Nephron (organoid): ENCODE measurements at regions not wholly inside any gene's neighbourhood (a gene's known extent, or its start where the extent isn't known, plus 50 kb on each side); places are given as distances from the start of the nearest gene placed in this dataset.
"Not testable (repeated sequence)": the region's sequence is repeated elsewhere in the genome, so short reads cannot be mapped to it uniquely, and the experiment has no call there.

Experiments
- H3K27ac Mint-ChIP-seq, 3 experiments: 2 replicates each; pipeline ENCODE4 v1.8.0; 2020; ENCODE audit warnings: mixed read lengths in 3 of 3, mild to moderate bottlenecking in 2 of 3, moderate library complexity in 1 of 3
- H3K27me3 Mint-ChIP-seq: 2 replicates; pipeline ENCODE4 v1.8.0; 2021; ENCODE audit warnings: low read depth, mild to moderate bottlenecking, moderate library complexity, mixed read lengths
- H3K36me3 Mint-ChIP-seq: 2 replicates; pipeline ENCODE4 v1.8.0; 2020; ENCODE audit warnings: low read depth, mixed read lengths
- H3K4me1 Mint-ChIP-seq: 2 replicates; pipeline ENCODE4 v1.8.0; 2020; ENCODE audit warnings: mixed read lengths
- H3K4me3 Mint-ChIP-seq, 3 experiments: 2 replicates each; pipeline ENCODE4 v1.8.0; 2020; ENCODE audit warnings: mild to moderate bottlenecking in 3 of 3, mixed read lengths in 3 of 3, moderate library complexity in 2 of 3
- H3K9me3 Mint-ChIP-seq: 2 replicates; pipeline ENCODE4 v1.8.0; 2020; ENCODE audit warnings: mixed read lengths
- CTCF ChIP-seq, 3 experiments: fragments of 200-600 bp; sonication (generic); IDR thresholded peaks; one replicate each; pipeline ENCODE4 v1.5.0; 2021; ENCODE audit warnings: antibody characterized with exemption in 3 of 3; ENCODE audit not compliant: unreplicated experiment in 3 of 3

GRCh38 chr12:19761463-19761862 lies 322.2 kb downstream of the AEBP2 start:
- no peaks in the 10 kb centered on the region for H3K36me3 Mint-ChIP-seq
- no peak overlapping the region for H3K27ac Mint-ChIP-seq
- no peak overlapping the region for H3K4me3 Mint-ChIP-seq
- H3K9me3 Mint-ChIP-seq = no peaks in the 10 kb centered on the region
- H3K27me3 Mint-ChIP-seq = no peaks in the 10 kb centered on the region
- H3K4me1 Mint-ChIP-seq = no peaks in the 10 kb centered on the region
- no peak for TF ChIP-seq CTCF (IDR thresholded peaks at IDR 0.05; ENCODE audit: unreplicated experiment in 3 of 3)

GRCh38 chr12:19763488-19763887 lies 324.2 kb downstream of the AEBP2 start:
- H3K27ac Mint-ChIP-seq = no peak overlapping the region
- no peak overlapping the region for H3K4me3 Mint-ChIP-seq
- H3K9me3 Mint-ChIP-seq = no peaks in the 10 kb centered on the region
- no peaks in the 10 kb centered on the region for H3K27me3 Mint-ChIP-seq
- no peaks in the 10 kb centered on the region for H3K4me1 Mint-ChIP-seq
- H3K36me3 Mint-ChIP-seq = no peaks in the 10 kb centered on the region
- no peak for TF ChIP-seq CTCF (IDR thresholded peaks at IDR 0.05; ENCODE audit: unreplicated experiment in 3 of 3)

- no peaks in the 10 kb centered on the region for H3K27me3 Mint-ChIP-seq
These were observed 325.1 kb downstream of the AEBP2 start for GRCh38 chr12:19764408-19764807.

DNA sequence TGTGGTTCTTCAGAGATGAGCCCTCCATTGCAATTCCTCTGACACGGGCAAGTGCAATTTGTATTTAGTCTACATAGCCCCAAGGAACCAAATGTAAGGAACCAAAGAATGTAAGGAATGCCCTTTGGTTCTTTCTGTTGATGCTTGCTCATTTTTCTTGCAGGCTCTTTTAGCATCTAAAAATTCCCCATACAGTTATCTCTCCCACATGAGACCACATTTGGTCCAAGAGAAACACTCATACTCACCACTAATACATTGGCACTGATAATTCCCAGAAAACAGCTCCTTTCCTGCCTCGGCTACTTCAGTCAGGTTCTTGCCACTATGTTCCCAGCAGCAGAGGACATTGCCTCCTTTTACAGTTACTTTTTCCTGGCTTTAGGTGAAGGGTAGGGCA lies 332.6 kb downstream of the AEBP2 start:
- no peaks in the 10 kb centered on the region for H3K27me3 Mint-ChIP-seq
- no peak overlapping the region for H3K4me3 Mint-ChIP-seq
- no peaks in the 10 kb centered on the region for H3K36me3 Mint-ChIP-seq
- no peak for TF ChIP-seq CTCF (IDR thresholded peaks at IDR 0.05; ENCODE audit: unreplicated experiment in 3 of 3)
- H3K27ac Mint-ChIP-seq = no peak overlapping the region
- H3K4me1 Mint-ChIP-seq = no peaks in the 10 kb centered on the region
- H3K9me3 Mint-ChIP-seq = peaks cover 5% of the 10 kb centered on the region

More at GRCh38 chr12:19764408-19764807, 325.1 kb downstream of the AEBP2 start:
- Mint-ChIP-seq H3K27ac (no peak overlapping the region), H3K36me3 (no peaks in the 10 kb centered on the region), H3K4me1 (no peaks in the 10 kb centered on the region), H3K9me3 (no peaks in the 10 kb centered on the region), H3K4me3 (no peak overlapping the region)
- no peak for TF ChIP-seq CTCF (IDR thresholded peaks at IDR 0.05; ENCODE audit: unreplicated experiment in 3 of 3)

DNA sequence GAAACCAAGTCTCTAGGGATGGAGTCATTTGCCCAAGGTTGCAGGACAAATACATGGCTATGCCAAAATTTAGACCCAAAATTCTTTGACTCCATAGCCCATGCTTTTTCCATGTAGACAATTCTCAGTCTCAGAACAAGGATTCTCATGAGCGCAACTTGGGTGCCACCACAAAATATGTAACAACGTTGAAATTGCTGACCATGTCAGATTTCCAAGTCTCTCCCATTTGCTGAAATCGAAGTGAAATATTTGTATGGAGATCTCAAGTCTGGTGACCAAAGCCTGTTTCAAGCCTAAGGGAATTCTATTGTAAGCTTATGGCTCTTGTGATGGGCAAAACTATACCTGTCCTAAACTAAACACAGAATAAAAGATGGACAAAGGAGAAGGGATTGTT lies 333.5 kb downstream of the AEBP2 start:
- no peaks in the 10 kb centered on the region for H3K36me3 Mint-ChIP-seq
- peaks cover 5% of the 10 kb centered on the region for H3K9me3 Mint-ChIP-seq
- no peaks in the 10 kb centered on the region for H3K27me3 Mint-ChIP-seq
- no peak overlapping the region for H3K4me3 Mint-ChIP-seq
- TF ChIP-seq CTCF (IDR thresholded peaks at IDR 0.05; ENCODE audit: unreplicated experiment in 3 of 3) = no peak
- no peak overlapping the region for H3K27ac Mint-ChIP-seq
- no peaks in the 10 kb centered on the region for H3K4me1 Mint-ChIP-seq

DNA sequence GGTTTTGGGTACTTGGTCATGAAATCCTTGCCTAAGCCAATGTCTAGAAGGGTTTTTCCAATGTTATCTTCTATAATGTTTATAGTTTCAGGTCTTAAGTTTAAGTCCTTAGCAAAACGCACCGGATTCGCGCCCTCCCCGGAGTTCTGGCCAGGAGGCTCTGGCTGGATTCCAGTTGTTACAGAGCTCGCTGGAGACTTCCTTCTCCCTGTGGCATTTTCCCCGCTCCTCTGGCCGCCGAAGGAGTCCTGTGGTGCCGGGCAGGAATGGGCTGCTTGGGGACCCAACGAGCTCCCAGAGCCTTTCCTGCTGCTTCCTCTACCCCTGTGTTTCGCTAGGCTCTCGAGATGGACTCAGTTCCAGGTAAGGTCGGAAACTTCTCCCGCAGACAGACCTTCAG lies 335.9 kb downstream of the AEBP2 start:
- H3K27ac Mint-ChIP-seq = no peak overlapping the region

GRCh38 chr12:19775976-19776375 lies 336.7 kb downstream of the AEBP2 start:
- not testable (repeated sequence) for H3K27ac Mint-ChIP-seq, H3K9me3 Mint-ChIP-seq, H3K4me3 Mint-ChIP-seq

More for the DNA sequence above, 335.9 kb downstream of the AEBP2 start:
- Mint-ChIP-seq H3K36me3 (no peaks in the 10 kb centered on the region), H3K9me3 (peaks cover 5% of the 10 kb centered on the region), H3K4me1 (no peaks in the 10 kb centered on the region), H3K4me3 (no peak overlapping the region), H3K27me3 (no peaks in the 10 kb centered on the region)
- TF ChIP-seq CTCF (IDR thresholded peaks at IDR 0.05; ENCODE audit: unreplicated experiment in 3 of 3) = no peak

More at GRCh38 chr12:19775976-19776375, 336.7 kb downstream of the AEBP2 start:
- not testable (repeated sequence) for H3K27me3 Mint-ChIP-seq, H3K4me1 Mint-ChIP-seq, H3K36me3 Mint-ChIP-seq
